Right lobe of liver (tissue), 6 donors: ENCODE measurements at regions not wholly inside any gene's neighbourhood (a gene's known extent, or its start where the extent isn't known, plus 50 kb on each side); places are given as distances from the start of the nearest gene placed in this dataset.

ENCODE experiments used
- ATAC-seq, 4 donors: fragments of 200-7000 bp; cut with Tn5 transposase; one replicate each; pipeline ENCODE4 v1.9.1; 2020; ENCODE audit warnings: mild to moderate bottlenecking in 4 of 4, moderate library complexity in 4 of 4
- DNase-seq, 3 donors: peaks; one replicate each; pipeline ENCODE4 v3.0.0-alpha.2; 2020
- H3K27ac ChIP-seq, 3 donors: fragments of 200-600 bp; one replicate each; pipeline ENCODE4 v1.8.0; 2022
- H3K27me3 ChIP-seq, 2 donors: fragments of 200-600 bp; one replicate each; pipeline ENCODE4 v1.8.0; 2022
- H3K36me3 ChIP-seq, 4 donors: fragments of 200-600 bp; sonication (generic) in 1 of 4; one replicate each; pipeline versions ENCODE4 v1.5.1 to v1.8.0; 2017 to 2022; ENCODE audit warnings: control low read depth in 1 of 4
- H3K4me1 ChIP-seq, 4 donors: fragments of 200-600 bp; sonication (generic) in 1 of 4; one replicate each; pipeline versions ENCODE4 v1.5.1 to v1.8.0; 2017 to 2022; ENCODE audit warnings: control low read depth in 1 of 4
- H3K4me3 ChIP-seq, 3 donors: fragments of 200-600 bp; one replicate each; pipeline ENCODE4 v1.8.0; 2022
- H3K9me3 ChIP-seq, 4 donors: fragments of 200-600 bp; sonication (generic) in 1 of 4; one replicate each; pipeline versions ENCODE4 v1.5.1 to v1.8.0; 2017 to 2022; ENCODE audit warnings: control low read depth in 1 of 4
- CTCF ChIP-seq, 4 donors: fragments of 200-600 bp in 3 of 4; fragments of 450-650 bp in 1 of 4; IDR thresholded peaks; one replicate each; pipeline versions ENCODE4 v1.5.1 to v1.8.0; 2016 to 2022; ENCODE audit warnings: antibody characterized with exemption in 4 of 4, mild to moderate bottlenecking in 2 of 4
- POLR2A ChIP-seq: fragments of 450-650 bp; IDR thresholded peaks from one replicate; pipeline ENCODE4 v1.6.1; 2017; ENCODE audit warnings: antibody characterized with exemption, mild to moderate bottlenecking
- WGBS: methylation state at CpG from one replicate; pipeline ENCODE4 v1.1.6; 2018; ENCODE audit warnings: low coverage, low lambda C conversion rate; ENCODE audit not compliant: insufficient coverage; ENCODE audit errors: missing lambda C conversion rate; 5-methylcytosine and 5-hydroxymethylcytosine counted together
- intact Hi-C, 2 donors: fragments of 100-400 bp; cut with DNase I; formaldehyde crosslinking; loops; one replicate each; pipeline versions ENCODE4 v1.11.2 to v1.14.1; 2022
- donor health status: DM: no; HTN: yes; CAD: no.
- donor health status: DM: no; HTN: no; CAD: no.
- donor health status: DM: no; HTN: no; CAD: no.
- donor health status: DM: no; HTN: yes; CAD: no.
- donor health status: DM: no; HTN: yes; CAD: no.

GRCh38 chr6:14423330-14423729, 305.8 kb downstream of the CD83 start:
- WGBS: 74% methylated on average over 5 of the region's 5 CpGs
- Histone ChIP-seq H3K4me1 (no peaks in the 10 kb centered on the region), H3K27me3 (no peaks in the 10 kb centered on the region), H3K9me3 (no peaks in the 10 kb centered on the region), H3K27ac (no peak overlapping the region), H3K4me3 (no peak overlapping the region), H3K36me3 (no peaks in the 10 kb centered on the region)
- ATAC-seq: peak in 3 of 4 donors; percentile 27 to 77 (median 53)
- no peak for DNase-seq
- TF ChIP-seq POLR2A: no peak
- TF ChIP-seq CTCF (IDR thresholded peaks at IDR 0.05): no peak
- intact Hi-C loops: no loop called here

GRCh38 chr6:14423955-14424354, 306.4 kb downstream of the CD83 start:
- ATAC-seq: no peak
- Histone ChIP-seq H3K4me1 (no peaks in the 10 kb centered on the region), H3K27me3 (no peaks in the 10 kb centered on the region), H3K9me3 (no peaks in the 10 kb centered on the region), H3K27ac (no peak overlapping the region), H3K4me3 (no peak overlapping the region), H3K36me3 (no peaks in the 10 kb centered on the region)
- no peak for TF ChIP-seq POLR2A
- TF ChIP-seq CTCF (IDR thresholded peaks at IDR 0.05): no peak
- WGBS: 86% methylated on average over 6 of the region's 6 CpGs
- intact Hi-C loops: no loop called here
- DNase-seq: no peak

- Histone ChIP-seq H3K4me1 (no peaks in the 10 kb centered on the region), H3K27ac (no peak overlapping the region), H3K4me3 (no peak overlapping the region), H3K36me3 (no peaks in the 10 kb centered on the region), H3K27me3 (no peaks in the 10 kb centered on the region), H3K9me3 (no peaks in the 10 kb centered on the region)
- ATAC-seq: no peak
- intact Hi-C loops: no loop called here
- TF ChIP-seq POLR2A: no peak
- no peak for TF ChIP-seq CTCF (IDR thresholded peaks at IDR 0.05)
- 90% methylated on average over 6 of the region's 6 CpGs for WGBS
- no peak for DNase-seq
These were observed 308.2 kb downstream of the CD83 start for GRCh38 chr6:14425805-14426204.

- DNase-seq: no peak
- no peak for ATAC-seq
- no peak for TF ChIP-seq CTCF (IDR thresholded peaks at IDR 0.05)
- TF ChIP-seq POLR2A: no peak
- H3K4me3 ChIP-seq: no peak overlapping the region
- H3K27me3 ChIP-seq: no peaks in the 10 kb centered on the region
- no peaks in the 10 kb centered on the region for H3K9me3 ChIP-seq
- intact Hi-C loops: no loop called here
- 87% methylated on average over 2 of the region's 2 CpGs for WGBS
- H3K36me3 ChIP-seq: no peaks in the 10 kb centered on the region
- no peaks in the 10 kb centered on the region for H3K4me1 ChIP-seq
- no peak overlapping the region for H3K27ac ChIP-seq
These were observed 308.7 kb downstream of the CD83 start for GRCh38 chr6:14426281-14426680.

- ATAC-seq (no peak), DNase-seq (no peak)
- Histone ChIP-seq H3K9me3 (no peaks in the 10 kb centered on the region), H3K27ac (no peak overlapping the region), H3K36me3 (no peaks in the 10 kb centered on the region), H3K4me1 (no peaks in the 10 kb centered on the region), H3K27me3 (no peaks in the 10 kb centered on the region), H3K4me3 (no peak overlapping the region)
- TF ChIP-seq CTCF (IDR thresholded peaks at IDR 0.05) (no peak), POLR2A (no peak)
- 96% methylated on average over 2 of the region's 3 CpGs for WGBS
- intact Hi-C loops: no loop called here
These were observed 310.7 kb downstream of the CD83 start for GRCh38 chr6:14428269-14428668.
